Liver (tissue), 8 donors: ENCODE measurements at regions not wholly inside any gene's neighbourhood (a gene's known extent, or its start where the extent isn't known, plus 50 kb on each side); places are given as distances from the start of the nearest gene placed in this dataset.

Source experiments
- DNase-seq: peaks from one replicate; pipeline ENCODE4 v3.0.0-alpha.2; 2017; ENCODE audit warnings: low spot score
- H3K27ac ChIP-seq, 2 donors: one replicate each; pipeline ENCODE4 v1.7.0; 2013; ENCODE audit warnings: inconsistent platforms in 2 of 2, low read length in 2 of 2, control low read depth in 1 of 2, low read depth in 1 of 2, mild to moderate bottlenecking in 1 of 2
- H3K27me3 ChIP-seq, 4 donors: one replicate each; pipeline versions ENCODE4 v1.6.1 to v1.7.0; 2013; ENCODE audit warnings: low read length in 3 of 4, inconsistent platforms in 1 of 4, mild to moderate bottlenecking in 1 of 4, moderate library complexity in 1 of 4; ENCODE audit not compliant: control insufficient read depth in 4 of 4, insufficient read depth in 4 of 4
- H3K36me3 ChIP-seq, 4 donors: one replicate each; pipeline versions ENCODE4 v1.6.1 to v1.7.0; 2013; ENCODE audit warnings: low read length in 3 of 4, mild to moderate bottlenecking in 3 of 4, low read depth in 1 of 4, moderate library complexity in 1 of 4; ENCODE audit not compliant: control insufficient read depth in 4 of 4, insufficient read depth in 3 of 4
- H3K4me1 ChIP-seq, 4 donors: one replicate each; pipeline versions ENCODE4 v1.6.1 to v1.7.0; 2013; ENCODE audit warnings: low read length in 3 of 4, mild to moderate bottlenecking in 3 of 4, moderate library complexity in 1 of 4; ENCODE audit not compliant: control insufficient read depth in 4 of 4, insufficient read depth in 4 of 4
- H3K4me3 ChIP-seq, 3 donors: one replicate each; pipeline versions ENCODE4 v1.6.1 to v1.7.0; 2013; ENCODE audit warnings: low read length in 3 of 3, control low read depth in 1 of 3, low read depth in 1 of 3, mild to moderate bottlenecking in 1 of 3
- H3K9ac ChIP-seq, 2 donors: one replicate each; pipeline ENCODE4 v1.7.0; 2013; ENCODE audit warnings: low read length in 2 of 2, mild to moderate bottlenecking in 2 of 2, moderate library complexity in 2 of 2, control low read depth in 1 of 2, low read depth in 1 of 2
- H3K9me3 ChIP-seq, 4 donors: one replicate each; pipeline versions ENCODE4 v1.6.1 to v1.7.0; 2013; ENCODE audit warnings: low read length in 3 of 4; ENCODE audit not compliant: control insufficient read depth in 4 of 4
- ATF3 ChIP-seq: IDR thresholded peaks from 2 replicates; pipeline ENCODE4 v1.6.1; 2016; ENCODE audit warnings: antibody characterized with exemption
- CTCF ChIP-seq: fragments of 150-350 bp; IDR thresholded peaks from 2 replicates; pipeline ENCODE4 v1.5.1; 2017; ENCODE audit warnings: improper control_type of control experiment, low read depth, low read length; ENCODE audit not compliant: missing input control
- EGR1 ChIP-seq, 2 donors: IDR thresholded peaks; 2 replicates each; pipeline ENCODE4 v1.6.1; 2016 to 2018; ENCODE audit warnings: antibody characterized with exemption in 2 of 2, low read depth in 2 of 2
- FOXA1 ChIP-seq: IDR thresholded peaks from 2 replicates; pipeline ENCODE4 v1.6.1; 2016; ENCODE audit warnings: antibody characterized with exemption
- FOXA2 ChIP-seq: IDR thresholded peaks from 2 replicates; pipeline ENCODE4 v1.6.1; 2016; ENCODE audit warnings: antibody characterized with exemption
- GABPA ChIP-seq, 2 donors: IDR thresholded peaks in 1 of 2; conservative IDR thresholded peaks in 1 of 2; 2 replicates each; pipeline ENCODE4 v1.6.1; 2016; ENCODE audit warnings: antibody characterized with exemption in 2 of 2, mild to moderate bottlenecking in 1 of 2, moderate library complexity in 1 of 2
- HNF4A ChIP-seq, 2 donors: conservative IDR thresholded peaks; 2 replicates each; pipeline ENCODE4 v1.6.1; 2016; ENCODE audit warnings: antibody characterized with exemption in 2 of 2, mild to moderate bottlenecking in 2 of 2
- HNF4G ChIP-seq: IDR thresholded peaks from 2 replicates; pipeline ENCODE4 v1.6.1; 2016; ENCODE audit warnings: antibody characterized with exemption
- JUND ChIP-seq, 2 donors: IDR thresholded peaks; 2 replicates each; pipeline ENCODE4 v1.6.1; 2016; ENCODE audit warnings: antibody characterized with exemption in 2 of 2
- MAX ChIP-seq: IDR thresholded peaks from 2 replicates; pipeline ENCODE4 v1.6.1; 2016; ENCODE audit warnings: antibody characterized with exemption
- RAD21 ChIP-seq, 2 donors: IDR thresholded peaks; 2 replicates each; pipeline ENCODE4 v1.6.1; 2016; ENCODE audit warnings: antibody characterized with exemption in 2 of 2, mild to moderate bottlenecking in 2 of 2
- REST ChIP-seq: IDR thresholded peaks from 2 replicates; pipeline ENCODE4 v1.6.1; 2016; ENCODE audit warnings: antibody characterized with exemption, mild to moderate bottlenecking
- RXRA ChIP-seq, 2 donors: IDR thresholded peaks; 2 replicates each; pipeline ENCODE4 v1.6.1; 2017 to 2018; ENCODE audit warnings: antibody characterized with exemption in 2 of 2, mild to moderate bottlenecking in 1 of 2
- TAF1 ChIP-seq: conservative IDR thresholded peaks from 2 replicates; pipeline ENCODE4 v1.6.1; 2016; ENCODE audit warnings: antibody characterized with exemption, mild to moderate bottlenecking
- YY1 ChIP-seq: IDR thresholded peaks from 2 replicates; pipeline ENCODE4 v1.6.1; 2016; ENCODE audit warnings: antibody characterized with exemption, mild to moderate bottlenecking
- ZBTB33 ChIP-seq: IDR thresholded peaks from 2 replicates; pipeline ENCODE4 v1.6.1; 2016; ENCODE audit warnings: antibody characterized with exemption
- WGBS: extraction: QIAGEN DNeasy Blood & Tissue Kit; methylation state at CpG from one replicate; pipeline ENCODE4 v1.1.7; 2013; 5-methylcytosine and 5-hydroxymethylcytosine counted together
- donor health status: healthy.
- donor health status: healthy.
- donor health status: healthy.
- donor health status: healthy.
- donor health status: healthy.

- 83% methylated on average over 1 of the region's 1 CpG for WGBS
- Histone ChIP-seq H3K27ac (no peak overlapping the region), H3K4me1 (no peaks in the 10 kb centered on the region), H3K4me3 (no peak overlapping the region), H3K9me3 (no peaks in the 10 kb centered on the region), H3K36me3 (no peaks in the 10 kb centered on the region), H3K9ac (no peak overlapping the region), H3K27me3 (no peaks in the 10 kb centered on the region)
- TF ChIP-seq HNF4G, result no peak
- no peak for TF ChIP-seq CTCF
- TF ChIP-seq JUND (IDR thresholded peaks at IDR 0.05), result no peak
- no peak for TF ChIP-seq HNF4A (conservative IDR thresholded peaks at IDR 0.05)
- no peak for TF ChIP-seq FOXA1
- TF ChIP-seq TAF1, result no peak
- no peak for TF ChIP-seq MAX
- TF ChIP-seq EGR1 (IDR thresholded peaks at IDR 0.05; ENCODE audit: low read depth in 2 of 2), result no peak
- DNase-seq, result no peak
Measured at GRCh38 chr4:178205826-178206225, 763.6 kb upstream of the AGA start.

- no peak for TF ChIP-seq EGR1 (IDR thresholded peaks at IDR 0.05; ENCODE audit: low read depth in 2 of 2)
- TF ChIP-seq GABPA (IDR thresholded peaks at IDR 0.05 in 1 of 2, conservative IDR thresholded peaks at IDR 0.05 in 1 of 2), result no peak
- TF ChIP-seq JUND (IDR thresholded peaks at IDR 0.05), result no peak
- no peak for TF ChIP-seq ATF3
- no peak for TF ChIP-seq TAF1
- no peak for TF ChIP-seq RXRA (IDR thresholded peaks at IDR 0.05)
- no peak for TF ChIP-seq REST
- no peak for TF ChIP-seq RAD21 (IDR thresholded peaks at IDR 0.05)
- no peak for TF ChIP-seq HNF4A (conservative IDR thresholded peaks at IDR 0.05)
- no peak for TF ChIP-seq YY1
- TF ChIP-seq FOXA2, result no peak
- TF ChIP-seq HNF4G, result no peak
- TF ChIP-seq ZBTB33, result no peak
- no peak for TF ChIP-seq MAX
- Histone ChIP-seq H3K27ac (no peak overlapping the region), H3K4me1 (no peaks in the 10 kb centered on the region), H3K9ac (no peak overlapping the region), H3K9me3 (no peaks in the 10 kb centered on the region), H3K36me3 (no peaks in the 10 kb centered on the region), H3K4me3 (no peak overlapping the region), H3K27me3 (no peaks in the 10 kb centered on the region)
- no peak for DNase-seq
- 89% methylated on average over 2 of the region's 2 CpGs for WGBS
Measured at GRCh38 chr4:178215309-178215708, 773.1 kb upstream of the AGA start.
